PC-9 (cell line): ENCODE measurements at regions not wholly inside any gene's neighbourhood (a gene's known extent, or its start where the extent isn't known, plus 50 kb on each side); places are given as distances from the start of the nearest gene placed in this dataset.
A peak's percentile ranks its signal among the peaks of the same experiment; 100 is the strongest.

ENCODE experiments used
- BruUV-seq: library from RNA; stranded (reverse); fragments of 400-500 nt; replicated peaks from 2 replicates; lab custom pipeline; 2021; lab: Mats Ljungman, UMichigan
- CTCF ChIA-PET: fragments of 300-600 bp; sonication (Branson Sonifier 250); formaldehyde crosslinking; loops from one replicate; lab custom pipeline; 2022; ENCODE audit warnings: antibody characterized with exemption; lab: Charles Lee
- POLR2A ChIA-PET: fragments of 300-600 bp; sonication (Branson Sonifier 250); formaldehyde crosslinking; loops from one replicate; lab custom pipeline; 2022; ENCODE audit warnings: antibody characterized with exemption; ENCODE audit not compliant: unreplicated experiment; lab: Charles Lee
- DNase-seq, 2 experiments: peaks; one replicate each; pipeline versions ENCODE4 v3.0.0 to v3.0.0-alpha.2; 2015 to 2022; ENCODE audit warnings: mixed read lengths in 1 of 2
- H2AFZ ChIP-seq: fragments of 200-600 bp; sonication (generic); 2 replicates; pipeline ENCODE4 v1.8.1; 2017; ENCODE audit warnings: antibody characterized with exemption
- H3F3A ChIP-seq: fragments of 200-600 bp; sonication (generic); 2 replicates; pipeline ENCODE4 v1.8.1; 2017; ENCODE audit warnings: antibody characterized with exemption, mild to moderate bottlenecking, low read depth; ENCODE audit not compliant: insufficient read depth
- H3K27ac ChIP-seq: fragments of 200-600 bp; sonication (generic); 2 replicates; pipeline ENCODE4 v1.6.1; 2016; ENCODE audit warnings: mixed run types
- H3K27me3 ChIP-seq: fragments of 200-600 bp; sonication (generic); 2 replicates; pipeline ENCODE4 v1.6.1; 2016; ENCODE audit warnings: low read depth, mixed run types; ENCODE audit not compliant: insufficient read depth
- H3K36me3 ChIP-seq: fragments of 200-600 bp; sonication (generic); 2 replicates; pipeline ENCODE4 v1.6.1; 2016; ENCODE audit warnings: low read depth, mixed run types
- H3K4me1 ChIP-seq: fragments of 200-600 bp; sonication (generic); replicated peaks from 2 replicates; pipeline ENCODE4 v1.6.1; 2016; ENCODE audit warnings: mixed run types; ENCODE audit not compliant: insufficient read depth
- H3K4me2 ChIP-seq: fragments of 200-600 bp; sonication (generic); 2 replicates; pipeline ENCODE4 v1.6.1; 2017; ENCODE audit warnings: mixed run types
- H3K4me3 ChIP-seq: fragments of 200-600 bp; sonication (generic); 2 replicates; pipeline ENCODE4 v1.6.1; 2016; ENCODE audit warnings: mixed run types
- H3K79me2 ChIP-seq: fragments of 200-600 bp; sonication (generic); 2 replicates; pipeline ENCODE4 v1.6.1; 2017; ENCODE audit warnings: low read depth, mixed run types
- H3K9me2 ChIP-seq: fragments of 200-600 bp; sonication (generic); 2 replicates; pipeline ENCODE4 v1.8.1; 2017; ENCODE audit warnings: mild to moderate bottlenecking; ENCODE audit not compliant: insufficient read depth
- H3K9me3 ChIP-seq: fragments of 200-600 bp; sonication (generic); 2 replicates; pipeline ENCODE4 v1.8.1; 2016; ENCODE audit warnings: low read depth; ENCODE audit not compliant: insufficient read depth
- H4K20me1 ChIP-seq: fragments of 200-600 bp; sonication (generic); 2 replicates; pipeline ENCODE4 v1.8.1; 2017; ENCODE audit not compliant: insufficient read depth
- EZH2 ChIP-seq: fragments of 200-600 bp; sonication (generic); IDR thresholded peaks from 2 replicates; pipeline ENCODE4 v1.8.0; 2017; ENCODE audit warnings: antibody characterized with exemption, low read depth
- intact Hi-C: fragments of 100-400 bp; cut with micrococcal nuclease; formaldehyde crosslinking; loops from one replicate; pipeline ENCODE4 v1.10.0; 2022; ENCODE audit not compliant: unreplicated experiment
- TF ChIP-seq, protein P1 (sequence below): fragments of 200-600 bp; sonication (generic); conservative IDR thresholded peaks from 2 replicates; pipeline ENCODE4 v1.6.1; 2017; ENCODE audit warnings: mixed run types, antibody characterized with exemption, mild to moderate bottlenecking, moderate library complexity

DNA sequence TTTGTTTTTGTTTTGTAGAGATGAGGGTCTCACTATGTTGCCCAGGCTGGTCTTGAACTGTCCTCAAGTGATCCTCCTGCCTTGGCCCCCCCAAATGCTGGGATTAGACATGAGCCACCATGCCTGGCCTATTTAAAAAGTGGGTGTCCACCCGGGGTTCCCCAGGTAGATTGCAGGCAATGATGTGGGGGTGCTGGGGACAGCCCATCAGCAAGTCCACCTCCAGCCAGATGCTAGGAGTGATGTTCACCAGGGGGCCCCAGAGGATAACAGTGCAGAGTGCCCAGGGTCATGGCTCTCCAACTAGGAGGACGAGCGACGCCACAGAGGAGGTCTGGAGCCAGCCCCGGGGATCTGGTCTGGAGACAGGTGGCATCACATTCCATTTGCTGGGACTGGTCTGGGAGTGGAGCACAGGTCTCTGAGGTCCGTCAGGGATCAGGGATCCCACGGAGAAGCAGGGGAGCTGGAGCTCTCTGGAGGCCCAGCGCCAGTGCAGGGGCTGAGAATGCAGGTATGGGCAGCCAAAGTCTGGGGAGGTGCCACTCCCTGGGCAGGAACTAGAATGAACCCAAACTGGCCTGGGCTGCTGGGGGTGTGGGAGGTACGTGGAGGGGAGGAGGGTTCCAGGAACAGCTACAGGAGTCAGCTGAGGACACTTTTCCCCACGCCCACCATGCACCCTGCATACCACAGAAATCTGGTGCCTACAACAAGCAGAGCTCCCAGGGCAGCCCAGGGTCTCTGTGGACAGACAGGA lies 51.2 kb upstream of the PCSK6 start:
- Histone ChIP-seq H2AFZ (no peak overlapping the region), H3K9me2 (no peaks in the 10 kb centered on the region), H4K20me1 (no peaks in the 10 kb centered on the region), H3K79me2 (no peaks in the 10 kb centered on the region), H3F3A (no peaks in the 10 kb centered on the region), H3K36me3 (no peaks in the 10 kb centered on the region), H3K9me3 (no peaks in the 10 kb centered on the region), H3K27me3 (no peaks in the 10 kb centered on the region), H3K4me1 (no peaks in the 10 kb centered on the region), H3K4me3 (no peak overlapping the region), H3K27ac (no peak overlapping the region), H3K4me2 (no peak overlapping the region)
- peak in 1 of 2 experiments; percentile 53 for DNase-seq
- no peak for TF ChIP-seq EZH2
- TF ChIP-seq, protein P1, sequence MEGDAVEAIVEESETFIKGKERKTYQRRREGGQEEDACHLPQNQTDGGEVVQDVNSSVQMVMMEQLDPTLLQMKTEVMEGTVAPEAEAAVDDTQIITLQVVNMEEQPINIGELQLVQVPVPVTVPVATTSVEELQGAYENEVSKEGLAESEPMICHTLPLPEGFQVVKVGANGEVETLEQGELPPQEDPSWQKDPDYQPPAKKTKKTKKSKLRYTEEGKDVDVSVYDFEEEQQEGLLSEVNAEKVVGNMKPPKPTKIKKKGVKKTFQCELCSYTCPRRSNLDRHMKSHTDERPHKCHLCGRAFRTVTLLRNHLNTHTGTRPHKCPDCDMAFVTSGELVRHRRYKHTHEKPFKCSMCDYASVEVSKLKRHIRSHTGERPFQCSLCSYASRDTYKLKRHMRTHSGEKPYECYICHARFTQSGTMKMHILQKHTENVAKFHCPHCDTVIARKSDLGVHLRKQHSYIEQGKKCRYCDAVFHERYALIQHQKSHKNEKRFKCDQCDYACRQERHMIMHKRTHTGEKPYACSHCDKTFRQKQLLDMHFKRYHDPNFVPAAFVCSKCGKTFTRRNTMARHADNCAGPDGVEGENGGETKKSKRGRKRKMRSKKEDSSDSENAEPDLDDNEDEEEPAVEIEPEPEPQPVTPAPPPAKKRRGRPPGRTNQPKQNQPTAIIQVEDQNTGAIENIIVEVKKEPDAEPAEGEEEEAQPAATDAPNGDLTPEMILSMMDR, result peak; percentile 52
- intact Hi-C loops, result loop anchor here (1.0 to 2.0 kb wide), 2 partner anchors 38 to 101 kb away; no protein-coding TSS in a partner anchor
- ChIA-PET POLR2A (no interaction called here), CTCF (interaction anchor here (0.9 to 1.8 kb wide), 2 partner anchors 99 to 100 kb away, joined by 5 to 10 read pairs; no protein-coding TSS in a partner anchor)
- no TSS peak for BruUV-seq

DNA sequence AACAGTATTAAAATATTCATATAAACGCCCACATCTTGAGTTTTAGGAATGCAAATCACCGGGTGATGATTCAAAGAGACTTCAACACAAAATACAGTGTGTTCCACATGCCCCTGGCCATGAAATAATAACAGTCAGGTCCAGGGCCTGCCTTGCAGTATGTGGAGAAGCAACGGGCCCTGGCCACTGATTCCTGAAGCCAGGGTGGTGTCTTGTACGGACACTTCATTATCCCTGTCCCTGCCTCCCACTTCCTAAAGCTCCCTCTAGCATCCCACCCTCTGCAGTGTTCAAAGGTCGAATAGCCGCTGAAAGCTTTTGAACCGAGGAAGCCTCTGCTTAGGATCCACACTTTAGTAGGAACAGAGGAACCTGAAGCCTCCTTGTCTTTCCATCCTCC lies 50.4 kb upstream of the PCSK6 start:
- Histone ChIP-seq H3K4me1 (no peaks in the 10 kb centered on the region), H3K4me3 (no peak overlapping the region)
- intact Hi-C loops, result loop anchor here (1.0 to 2.0 kb wide), 2 partner anchors 39 to 101 kb away; no protein-coding TSS in a partner anchor

DNA sequence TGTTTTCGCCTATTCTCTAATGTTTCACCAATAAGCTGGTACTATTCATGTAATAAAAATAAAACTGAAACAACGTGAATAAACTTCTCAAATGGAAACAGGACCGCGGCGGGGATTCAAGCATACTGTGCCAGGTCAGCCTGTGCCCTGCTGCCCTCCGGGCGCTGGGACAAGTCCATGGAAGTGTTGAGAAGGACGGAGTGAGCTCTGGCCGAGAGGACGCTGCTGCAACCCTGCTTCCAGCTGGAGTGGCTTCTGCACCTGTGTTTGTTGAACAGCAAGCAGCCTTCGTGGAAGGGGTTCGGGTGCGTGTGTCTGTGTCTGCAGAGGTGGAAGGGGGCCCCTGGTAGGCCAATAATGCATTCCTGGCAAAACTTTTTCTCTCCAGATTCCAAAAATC lies 50.0 kb upstream of the PCSK6 start:
- BruUV-seq, result no TSS peak
- H3K9me3 ChIP-seq, result no peaks in the 10 kb centered on the region
- no peaks in the 10 kb centered on the region for H3K27me3 ChIP-seq
- ChIA-PET POLR2A (no interaction called here), CTCF (no interaction called here)
- no peaks in the 10 kb centered on the region for H3K79me2 ChIP-seq
- intact Hi-C loops, result no loop called here
- H4K20me1 ChIP-seq, result no peaks in the 10 kb centered on the region
- H3K27ac ChIP-seq, result no peak overlapping the region
- TF ChIP-seq, protein P1, result no peak
- TF ChIP-seq EZH2, result no peak
- no peak overlapping the region for H3K4me3 ChIP-seq
- no peak overlapping the region for H3K4me2 ChIP-seq
- H3K4me1 ChIP-seq, result no peaks in the 10 kb centered on the region
- no peaks in the 10 kb centered on the region for H3F3A ChIP-seq
- H3K36me3 ChIP-seq, result no peaks in the 10 kb centered on the region
- no peak for DNase-seq
- H2AFZ ChIP-seq, result no peak overlapping the region
- no peaks in the 10 kb centered on the region for H3K9me2 ChIP-seq

More for the DNA sequence above, 50.4 kb upstream of the PCSK6 start:
- DNase-seq, result no peak
- POLR2A ChIA-PET, result no interaction called here
- no peak overlapping the region for H3K4me2 ChIP-seq
- H3K9me2 ChIP-seq, result no peaks in the 10 kb centered on the region
- H3K27ac ChIP-seq, result no peak overlapping the region
- no peaks in the 10 kb centered on the region for H3K79me2 ChIP-seq
- no peaks in the 10 kb centered on the region for H3K36me3 ChIP-seq
- H3K27me3 ChIP-seq, result no peaks in the 10 kb centered on the region
- no peak overlapping the region for H2AFZ ChIP-seq
- CTCF ChIA-PET, result interaction anchor here (1.8 kb wide), 1 partner anchor 101 kb away, joined by 10 read pairs; no protein-coding TSS in a partner anchor
- H4K20me1 ChIP-seq, result no peaks in the 10 kb centered on the region
- no TSS peak for BruUV-seq
- TF ChIP-seq, protein P1, result no peak
- TF ChIP-seq EZH2, result no peak
- no peaks in the 10 kb centered on the region for H3F3A ChIP-seq
- no peaks in the 10 kb centered on the region for H3K9me3 ChIP-seq
